PC-3 (cell line): ENCODE measurements at regions not wholly inside any gene's neighbourhood (a gene's known extent, or its start where the extent isn't known, plus 50 kb on each side); places are given as distances from the start of the nearest gene placed in this dataset.
"Not testable (repeated sequence)": the region's sequence is repeated elsewhere in the genome, so short reads cannot be mapped to it uniquely, and the experiment has no call there.

Experiments
- CTCF ChIP-seq: fragments of 300-600 bp; sonication (generic); conservative IDR thresholded peaks from 2 replicates; pipeline ENCODE4 v1.5.1; 2017; ENCODE audit warnings: antibody characterized with exemption, low read depth, mild to moderate bottlenecking, low read length
- EZH2 ChIP-seq: fragments of 300-600 bp; sonication (generic); IDR thresholded peaks from one replicate; pipeline ENCODE4 v1.6.1; 2017; ENCODE audit warnings: antibody characterized with exemption, mild to moderate bottlenecking, low read length; ENCODE audit not compliant: unreplicated experiment

- not testable (repeated sequence) for TF ChIP-seq EZH2, CTCF
Measured at GRCh38 chr16:29268785-29269191, 137.7 kb downstream of the NPIPB11 start.
